ENCODE measurements at regions not wholly inside any gene's neighbourhood (a gene's known extent, or its start where the extent isn't known, plus 50 kb on each side); places are given as distances from the start of the nearest gene placed in this dataset.
"Not testable (repeated sequence)": the region's sequence is repeated elsewhere in the genome, so short reads cannot be mapped to it uniquely, and the experiment has no call there.

DNA sequence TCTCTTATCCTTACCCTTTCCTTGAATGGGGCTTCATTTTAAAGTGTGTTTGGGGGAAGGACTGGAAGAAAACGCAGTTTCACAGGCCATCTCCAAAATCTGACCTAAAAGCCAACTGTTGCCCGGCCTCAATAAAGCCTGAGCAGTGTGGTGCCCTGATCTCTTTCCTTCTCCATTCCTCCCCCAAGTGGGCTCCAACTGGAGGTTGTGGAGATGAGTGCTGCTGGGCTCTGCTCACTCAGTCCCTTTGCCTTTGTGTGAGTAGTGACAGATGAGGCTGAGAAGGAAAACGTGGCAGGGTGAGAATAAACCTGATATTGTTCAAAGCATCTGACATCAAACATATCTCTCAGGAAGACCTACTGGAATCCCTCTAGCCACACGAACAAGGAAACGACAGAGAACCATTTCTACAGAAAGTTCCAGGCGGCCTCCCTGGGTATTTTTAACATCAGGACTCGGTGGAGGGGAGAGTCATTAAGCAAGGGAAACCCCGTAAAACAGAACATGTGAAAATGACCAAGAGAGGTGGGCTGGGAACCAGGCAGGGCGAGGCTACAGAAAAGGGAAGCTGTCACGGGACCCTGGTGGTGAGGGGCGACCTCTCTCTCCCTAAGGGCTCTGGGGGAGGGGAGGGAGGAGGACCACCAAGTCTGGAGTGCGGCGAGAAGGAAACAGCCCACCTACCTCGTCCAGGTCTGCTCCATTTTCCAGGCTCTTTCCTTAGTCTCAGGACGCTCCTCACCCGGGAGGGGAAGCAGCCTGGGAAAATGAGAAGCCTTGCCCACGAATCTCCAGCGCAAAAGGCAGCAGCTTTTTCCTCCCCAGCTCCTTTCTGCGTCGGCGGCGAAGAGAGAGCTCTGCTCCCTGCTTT, 59.1 kb upstream of the NBPF26 start:
- TF ChIP-seq, protein P1, sequence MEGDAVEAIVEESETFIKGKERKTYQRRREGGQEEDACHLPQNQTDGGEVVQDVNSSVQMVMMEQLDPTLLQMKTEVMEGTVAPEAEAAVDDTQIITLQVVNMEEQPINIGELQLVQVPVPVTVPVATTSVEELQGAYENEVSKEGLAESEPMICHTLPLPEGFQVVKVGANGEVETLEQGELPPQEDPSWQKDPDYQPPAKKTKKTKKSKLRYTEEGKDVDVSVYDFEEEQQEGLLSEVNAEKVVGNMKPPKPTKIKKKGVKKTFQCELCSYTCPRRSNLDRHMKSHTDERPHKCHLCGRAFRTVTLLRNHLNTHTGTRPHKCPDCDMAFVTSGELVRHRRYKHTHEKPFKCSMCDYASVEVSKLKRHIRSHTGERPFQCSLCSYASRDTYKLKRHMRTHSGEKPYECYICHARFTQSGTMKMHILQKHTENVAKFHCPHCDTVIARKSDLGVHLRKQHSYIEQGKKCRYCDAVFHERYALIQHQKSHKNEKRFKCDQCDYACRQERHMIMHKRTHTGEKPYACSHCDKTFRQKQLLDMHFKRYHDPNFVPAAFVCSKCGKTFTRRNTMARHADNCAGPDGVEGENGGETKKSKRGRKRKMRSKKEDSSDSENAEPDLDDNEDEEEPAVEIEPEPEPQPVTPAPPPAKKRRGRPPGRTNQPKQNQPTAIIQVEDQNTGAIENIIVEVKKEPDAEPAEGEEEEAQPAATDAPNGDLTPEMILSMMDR (IDR thresholded peaks at IDR 0.05) = not testable (repeated sequence)
- TF ChIP-seq SIN3A (IDR thresholded peaks at IDR 0.05; ENCODE audit: borderline replicate concordance, insufficient read depth, low read depth, low read length) = not testable (repeated sequence)

All from Panc1 (cell line).